OCI-LY1 (cell line): ENCODE measurements at regions not wholly inside any gene's neighbourhood (a gene's known extent, or its start where the extent isn't known, plus 50 kb on each side); places are given as distances from the start of the nearest gene placed in this dataset.

Experiments
- EZH2 ChIP-seq: fragments of 200-600 bp; sonication (generic), shearing (Covaris generic); IDR thresholded peaks from 2 replicates; pipeline ENCODE4 v1.8.0; 2017; ENCODE audit warnings: borderline replicate concordance, mixed run types, mild to moderate bottlenecking, antibody characterized with exemption, low read length, moderate library complexity, mixed read lengths
- TF ChIP-seq, protein P1 (sequence below): fragments of 200-600 bp; sonication (generic), shearing (Covaris generic); IDR thresholded peaks from 2 replicates; pipeline ENCODE4 v1.5.1; 2017; ENCODE audit warnings: mild to moderate bottlenecking, antibody characterized with exemption, low read length, moderate library complexity, mixed read lengths

- TF ChIP-seq, protein P1, sequence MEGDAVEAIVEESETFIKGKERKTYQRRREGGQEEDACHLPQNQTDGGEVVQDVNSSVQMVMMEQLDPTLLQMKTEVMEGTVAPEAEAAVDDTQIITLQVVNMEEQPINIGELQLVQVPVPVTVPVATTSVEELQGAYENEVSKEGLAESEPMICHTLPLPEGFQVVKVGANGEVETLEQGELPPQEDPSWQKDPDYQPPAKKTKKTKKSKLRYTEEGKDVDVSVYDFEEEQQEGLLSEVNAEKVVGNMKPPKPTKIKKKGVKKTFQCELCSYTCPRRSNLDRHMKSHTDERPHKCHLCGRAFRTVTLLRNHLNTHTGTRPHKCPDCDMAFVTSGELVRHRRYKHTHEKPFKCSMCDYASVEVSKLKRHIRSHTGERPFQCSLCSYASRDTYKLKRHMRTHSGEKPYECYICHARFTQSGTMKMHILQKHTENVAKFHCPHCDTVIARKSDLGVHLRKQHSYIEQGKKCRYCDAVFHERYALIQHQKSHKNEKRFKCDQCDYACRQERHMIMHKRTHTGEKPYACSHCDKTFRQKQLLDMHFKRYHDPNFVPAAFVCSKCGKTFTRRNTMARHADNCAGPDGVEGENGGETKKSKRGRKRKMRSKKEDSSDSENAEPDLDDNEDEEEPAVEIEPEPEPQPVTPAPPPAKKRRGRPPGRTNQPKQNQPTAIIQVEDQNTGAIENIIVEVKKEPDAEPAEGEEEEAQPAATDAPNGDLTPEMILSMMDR: no peak
- TF ChIP-seq EZH2: no peak
Measured at GRCh38 chr1:5053744-5054143, 399.3 kb downstream of the AJAP1 start.
